SK-N-MC (cell line): ENCODE measurements at regions not wholly inside any gene's neighbourhood (a gene's known extent, or its start where the extent isn't known, plus 50 kb on each side); places are given as distances from the start of the nearest gene placed in this dataset.

ENCODE experiments used
- EZH2 ChIP-seq: fragments of 200-600 bp; sonication (generic); IDR thresholded peaks from one replicate; pipeline ENCODE4 v1.6.1; 2017; ENCODE audit warnings: antibody characterized with exemption
- FOXP2 ChIP-seq: optimal IDR thresholded peaks from 2 replicates; pipeline ENCODE3; 2011; ENCODE audit warnings: mild to moderate bottlenecking, moderate library complexity; ENCODE audit not compliant: insufficient read depth; ENCODE audit errors: extremely low read length, control extremely low read depth
- POLR2AphosphoS5 ChIP-seq: IDR thresholded peaks from 2 replicates; pipeline ENCODE4 v1.6.1; 2012; ENCODE audit warnings: mild to moderate bottlenecking, low read depth, low read length, borderline replicate concordance

GRCh38 chr18:30271716-30272115, 770.8 kb downstream of the DSC3 start:
- TF ChIP-seq EZH2, result no peak
- no peak for TF ChIP-seq POLR2AphosphoS5
- TF ChIP-seq FOXP2, result no peak
